ENCODE measurements at regions not wholly inside any gene's neighbourhood (a gene's known extent, or its start where the extent isn't known, plus 50 kb on each side); places are given as distances from the start of the nearest gene placed in this dataset.

DNA sequence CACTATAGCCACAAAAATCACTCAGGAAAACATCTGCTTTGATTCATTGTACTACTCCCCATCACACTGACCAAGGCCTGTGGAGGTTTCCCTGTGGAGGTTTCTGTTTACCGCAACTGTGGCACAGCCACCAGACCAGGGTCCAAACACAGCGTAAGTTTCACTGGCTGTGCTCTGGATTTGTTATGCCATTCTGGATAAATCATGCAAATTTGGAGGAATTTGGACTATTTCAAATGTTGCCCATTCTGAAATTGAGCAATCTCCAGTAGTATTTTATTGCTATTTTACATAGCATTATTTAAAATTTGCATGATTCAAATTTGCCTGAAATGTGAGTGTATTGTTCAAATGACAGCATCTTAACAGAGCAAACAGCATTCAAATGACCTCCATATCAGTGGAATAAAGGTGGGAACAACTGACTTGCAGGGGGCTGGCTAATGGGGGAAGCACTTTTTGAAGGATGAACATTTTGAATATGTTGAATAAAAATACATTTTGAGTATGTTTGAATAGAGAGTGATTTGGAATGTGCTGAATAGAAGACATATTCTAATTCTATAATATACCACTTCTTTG is 66.1 kb upstream of the ACSL1 start:
- no peaks in the 10 kb centered on the region for H3K9me3 ChIP-seq (replicated peaks; ENCODE audit: control insufficient read depth, insufficient read depth, low read depth, low read length)
- ATAC-seq (no peak), DNase-seq (ENCODE audit: extremely low read depth in 1 of 4, low spot score in 3 of 4) (no peak), FAIRE-seq (no peak)
- 0 out of 5 replicates have a peak, but pooled peaks cover 0 to 5% of the 10 kb centered on the region in 2 experiments for H3K4me1 ChIP-seq (replicated peaks in 1 of 2; ENCODE audit: control insufficient read depth in 2 of 2, insufficient read depth in 2 of 2, low read length in 2 of 2)
- H3K36me3 ChIP-seq (ENCODE audit: control insufficient read depth, insufficient read depth, low read length): no peaks in the 10 kb centered on the region
- no peak overlapping the region for H3K27ac ChIP-seq (ENCODE audit: extremely low read depth, low read depth, low read length)
- H3K79me2 ChIP-seq (ENCODE audit: control insufficient read depth, insufficient read depth, low read length): no peaks in the 10 kb centered on the region
- ChIA-PET CTCF (ENCODE audit: low intra/inter-chr PET ratio) (no interaction called here), POLR2A (interaction anchor here (0.5 to 0.9 kb wide), 3 partner anchors 9 to 592 kb away, joined by 3 read pairs; no protein-coding TSS in a partner anchor)
- no peaks in the 10 kb centered on the region for H3K9me1 ChIP-seq (ENCODE audit: control insufficient read depth, insufficient read depth, low read length)
- BruUV-seq (replicated peaks): no TSS peak
- in situ Hi-C loops (cut with MboI): no loop called here
- no peaks in the 10 kb centered on the region for H4K20me1 ChIP-seq (replicated peaks; ENCODE audit: control insufficient read depth, insufficient read depth, low read length)
- no peak overlapping the region for H3K4me3 ChIP-seq
- H3K4me2 ChIP-seq (ENCODE audit: insufficient read depth, low read length): no peak overlapping the region
- H3K9ac ChIP-seq (ENCODE audit: insufficient read depth in 1 of 2, low read depth in 2 of 2, low read length in 2 of 2): no peak overlapping the region
- intact Hi-C loops (cut with micrococcal nuclease): no loop called here
- WGBS (ENCODE audit: insufficient coverage, low coverage, missing lambda C conversion rate): 73% methylated on average over 2 of the region's 2 CpGs
- peaks cover 0 to 5% of the 10 kb centered on the region in 2 experiments; a peak in 1 of 5 replicates for H3K27me3 ChIP-seq (ENCODE audit: control insufficient read depth in 2 of 2, insufficient read depth in 2 of 2, low read length in 2 of 2)
- TF ChIP-seq, protein P1, sequence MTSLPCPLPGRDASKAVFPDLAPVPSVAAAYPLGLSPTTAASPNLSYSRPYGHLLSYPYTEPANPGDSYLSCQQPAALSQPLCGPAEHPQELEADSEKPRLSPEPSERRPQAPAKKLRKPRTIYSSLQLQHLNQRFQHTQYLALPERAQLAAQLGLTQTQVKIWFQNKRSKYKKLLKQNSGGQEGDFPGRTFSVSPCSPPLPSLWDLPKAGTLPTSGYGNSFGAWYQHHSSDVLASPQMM (CRISPR knock-in tag; IDR thresholded peaks at IDR 0.05): no peak
- no peak for TF ChIP-seq LEF1 (IDR thresholded peaks at IDR 0.05)
- TF ChIP-seq ZSCAN32 (CRISPR knock-in tag; IDR thresholded peaks at IDR 0.05): no peak
- no peak for TF ChIP-seq ZNF134 (CRISPR knock-in tag; conservative IDR thresholded peaks at IDR 0.05)
- TF ChIP-seq KLF16 (IDR thresholded peaks at IDR 0.05): no peak
- TF ChIP-seq ZNF766 (CRISPR knock-in tag; conservative IDR thresholded peaks at IDR 0.05): no peak
- H2AFZ ChIP-seq (ENCODE audit: low read depth, low read length): no peak overlapping the region

DNA sequence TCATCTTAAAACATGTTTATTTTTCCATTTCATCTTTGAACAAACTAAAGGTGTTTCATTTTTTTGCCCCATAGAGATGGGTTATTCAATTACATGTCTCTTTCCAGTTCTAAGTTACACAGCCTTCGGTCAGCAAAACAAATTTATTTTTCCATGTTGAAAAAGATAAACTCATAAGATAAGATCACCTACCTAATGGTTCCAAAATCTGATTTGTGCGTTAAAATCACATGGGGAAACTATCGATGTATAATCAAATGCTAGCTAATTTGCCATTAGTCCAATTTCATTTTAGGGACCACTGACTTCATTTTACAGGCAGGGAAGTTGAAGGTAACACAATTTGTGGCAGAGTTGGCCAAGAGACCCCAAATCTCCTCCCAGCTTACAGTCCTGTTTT is 67.2 kb upstream of the ACSL1 start:
- WGBS (ENCODE audit: insufficient coverage, low coverage, missing lambda C conversion rate): 17% methylated on average over 3 of the region's 3 CpGs
- no peaks in the 10 kb centered on the region for H3K9me3 ChIP-seq (replicated peaks; ENCODE audit: control insufficient read depth, insufficient read depth, low read depth, low read length)

More for the DNA sequence above, 67.2 kb upstream of the ACSL1 start:
- H3K4me1 ChIP-seq (replicated peaks in 1 of 2; ENCODE audit: control insufficient read depth in 2 of 2, insufficient read depth in 2 of 2, low read length in 2 of 2): peaks cover 0 to 5% of the 10 kb centered on the region in 2 experiments; a peak in 1 of 5 replicates
- H3K9ac ChIP-seq (ENCODE audit: insufficient read depth in 1 of 2, low read depth in 2 of 2, low read length in 2 of 2): no peak overlapping the region
- FAIRE-seq: no peak
- no peak overlapping the region for H3K27ac ChIP-seq (ENCODE audit: extremely low read depth, low read depth, low read length)
- POLR2A ChIA-PET: interaction anchor here (0.8 kb wide), 1 partner anchor 88 kb away, joined by 4 read pairs; no protein-coding TSS in a partner anchor
- H3K4me3 ChIP-seq: no peak overlapping the region
- H3K36me3 ChIP-seq (ENCODE audit: control insufficient read depth, insufficient read depth, low read length): no peaks in the 10 kb centered on the region
- H3K79me2 ChIP-seq (ENCODE audit: control insufficient read depth, insufficient read depth, low read length): no peaks in the 10 kb centered on the region
- intact Hi-C loops (cut with micrococcal nuclease) (no loop called here), in situ Hi-C loops (cut with MboI) (no loop called here)
- DNase-seq (ENCODE audit: extremely low read depth in 1 of 4, low spot score in 3 of 4): no peak
- H3K9me1 ChIP-seq (ENCODE audit: control insufficient read depth, insufficient read depth, low read length): no peaks in the 10 kb centered on the region
- TF ChIP-seq EGR1 (conservative IDR thresholded peaks at IDR 0.05): no peak
- TF ChIP-seq ARID4B (CRISPR knock-in tag; IDR thresholded peaks at IDR 0.05): no peak
- TF ChIP-seq GATAD2A (IDR thresholded peaks at IDR 0.05): no peak
- no peak for TF ChIP-seq POLR2AphosphoS5 (IDR thresholded peaks at IDR 0.05; ENCODE audit: control insufficient read depth, insufficient read depth, low read depth, low read length)
- TF ChIP-seq MCM3 (IDR thresholded peaks at IDR 0.05): no peak
- no TSS peak for BruUV-seq (replicated peaks)
- H2AFZ ChIP-seq (ENCODE audit: low read depth, low read length): no peak overlapping the region
- no peak overlapping the region for H3K4me2 ChIP-seq (ENCODE audit: insufficient read depth, low read length)
- no peaks in the 10 kb centered on the region for H4K20me1 ChIP-seq (replicated peaks; ENCODE audit: control insufficient read depth, insufficient read depth, low read length)
- CTCF ChIA-PET (ENCODE audit: low intra/inter-chr PET ratio): no interaction called here
- ATAC-seq: no peak
- H3K27me3 ChIP-seq (ENCODE audit: control insufficient read depth in 2 of 2, insufficient read depth in 2 of 2, low read length in 2 of 2): peaks cover 0 to 12% of the 10 kb centered on the region in 2 experiments; a peak in 2 of 5 replicates

Data from K562 (cell line).